Activated CD8-positive, alpha-beta T cell treated with anti-CD3 and anti-CD28 coated beads for 36 hours (primary cell): ENCODE measurements at regions not wholly inside any gene's neighbourhood (a gene's known extent, or its start where the extent isn't known, plus 50 kb on each side); places are given as distances from the start of the nearest gene placed in this dataset.

Source experiments
- ATAC-seq: fragments of 200-7000 bp; cut with Tn5 transposase; one replicate; pipeline ENCODE4 v1.10.0; 2021; ENCODE audit warnings: mild to moderate bottlenecking, moderate library complexity
- CTCF ChIA-PET: fragments of 350-600 bp; sonication (Branson Sonifier 250); formaldehyde crosslinking; loops from one replicate; lab custom pipeline; 2021; ENCODE audit warnings: antibody characterized with exemption; lab: Charles Lee
- POLR2A ChIA-PET: fragments of 350-600 bp; sonication (Branson Sonifier 250); formaldehyde crosslinking; loops from one replicate; lab custom pipeline; 2021; ENCODE audit warnings: antibody characterized with exemption; lab: Charles Lee
- DNase-seq: peaks from one replicate; pipeline ENCODE4 v3.0.0-alpha.2; 2020
- H3K27ac Mint-ChIP-seq: one replicate; pipeline ENCODE4 v1.8.0; 2021; ENCODE audit warnings: mild to moderate bottlenecking, mixed read lengths
- H3K27me3 Mint-ChIP-seq: one replicate; pipeline ENCODE4 v1.8.0; 2021; ENCODE audit warnings: mixed read lengths
- H3K36me3 Mint-ChIP-seq: one replicate; pipeline ENCODE4 v1.8.0; 2021; ENCODE audit warnings: low read depth, mixed read lengths
- H3K4me1 Mint-ChIP-seq: one replicate; pipeline ENCODE4 v1.8.0; 2021; ENCODE audit warnings: low read depth, mixed read lengths
- H3K4me3 Mint-ChIP-seq: one replicate; pipeline ENCODE4 v1.8.0; 2021; ENCODE audit warnings: mild to moderate bottlenecking, moderate library complexity, mixed read lengths
- H3K9me3 Mint-ChIP-seq: one replicate; pipeline ENCODE4 v1.8.0; 2021; ENCODE audit warnings: mixed read lengths
- intact Hi-C: fragments of 100-400 bp; cut with micrococcal nuclease; formaldehyde crosslinking; loops from one replicate; pipeline ENCODE4 v1.10.0; 2022
- TF ChIP-seq, protein P1 (sequence below): fragments of 200-600 bp; IDR thresholded peaks from one replicate; pipeline ENCODE4 v1.8.0; 2022; ENCODE audit warnings: antibody characterized with exemption, mild to moderate bottlenecking

GRCh38 chr6:15955484-15955883 is 173.4 kb upstream of the MYLIP start:
- no peak overlapping the region for H3K4me3 Mint-ChIP-seq
- intact Hi-C loops = no loop called here
- DNase-seq = no peak
- no peak for ATAC-seq
- peaks cover 8% of the 10 kb centered on the region for H3K4me1 Mint-ChIP-seq
- no peak overlapping the region for H3K27ac Mint-ChIP-seq
- no peaks in the 10 kb centered on the region for H3K27me3 Mint-ChIP-seq
- POLR2A ChIA-PET = no interaction called here
- no peaks in the 10 kb centered on the region for H3K9me3 Mint-ChIP-seq
- TF ChIP-seq, protein P1, sequence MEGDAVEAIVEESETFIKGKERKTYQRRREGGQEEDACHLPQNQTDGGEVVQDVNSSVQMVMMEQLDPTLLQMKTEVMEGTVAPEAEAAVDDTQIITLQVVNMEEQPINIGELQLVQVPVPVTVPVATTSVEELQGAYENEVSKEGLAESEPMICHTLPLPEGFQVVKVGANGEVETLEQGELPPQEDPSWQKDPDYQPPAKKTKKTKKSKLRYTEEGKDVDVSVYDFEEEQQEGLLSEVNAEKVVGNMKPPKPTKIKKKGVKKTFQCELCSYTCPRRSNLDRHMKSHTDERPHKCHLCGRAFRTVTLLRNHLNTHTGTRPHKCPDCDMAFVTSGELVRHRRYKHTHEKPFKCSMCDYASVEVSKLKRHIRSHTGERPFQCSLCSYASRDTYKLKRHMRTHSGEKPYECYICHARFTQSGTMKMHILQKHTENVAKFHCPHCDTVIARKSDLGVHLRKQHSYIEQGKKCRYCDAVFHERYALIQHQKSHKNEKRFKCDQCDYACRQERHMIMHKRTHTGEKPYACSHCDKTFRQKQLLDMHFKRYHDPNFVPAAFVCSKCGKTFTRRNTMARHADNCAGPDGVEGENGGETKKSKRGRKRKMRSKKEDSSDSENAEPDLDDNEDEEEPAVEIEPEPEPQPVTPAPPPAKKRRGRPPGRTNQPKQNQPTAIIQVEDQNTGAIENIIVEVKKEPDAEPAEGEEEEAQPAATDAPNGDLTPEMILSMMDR = no peak
- CTCF ChIA-PET = interaction anchor here (1.1 to 1.6 kb wide), 2 partner anchors 62 to 227 kb away, joined by 3 to 4 read pairs; no protein-coding TSS in a partner anchor
- H3K36me3 Mint-ChIP-seq = no peaks in the 10 kb centered on the region

- Mint-ChIP-seq H3K9me3 (no peaks in the 10 kb centered on the region), H3K27ac (no peak overlapping the region), H3K4me1 (peaks cover 8% of the 10 kb centered on the region), H3K27me3 (no peaks in the 10 kb centered on the region), H3K4me3 (no peak overlapping the region), H3K36me3 (no peaks in the 10 kb centered on the region)
- ATAC-seq (no peak), DNase-seq (no peak)
- intact Hi-C loops = no loop called here
- ChIA-PET CTCF (interaction anchor here (1.3 kb wide), 1 partner anchor 262 kb away, joined by 3 read pairs; no protein-coding TSS in a partner anchor), POLR2A (no interaction called here)
- TF ChIP-seq, protein P1 = no peak
Observed at GRCh38 chr6:15953152-15953880, 175.6 kb upstream of the MYLIP start.

GRCh38 chr6:15952231-15953151 is 176.4 kb upstream of the MYLIP start:
- H3K27ac Mint-ChIP-seq = no peak overlapping the region
- no peak for ATAC-seq
- POLR2A ChIA-PET = no interaction called here
- no peak for DNase-seq
- H3K4me1 Mint-ChIP-seq = peaks cover 8% of the 10 kb centered on the region
- H3K27me3 Mint-ChIP-seq = no peaks in the 10 kb centered on the region
- no peaks in the 10 kb centered on the region for H3K9me3 Mint-ChIP-seq
- TF ChIP-seq, protein P1 = no peak
- CTCF ChIA-PET = interaction anchor here (1.3 kb wide), 1 partner anchor 261 kb away, joined by 3 read pairs; no protein-coding TSS in a partner anchor
- intact Hi-C loops = no loop called here
- no peak overlapping the region for H3K4me3 Mint-ChIP-seq
- H3K36me3 Mint-ChIP-seq = no peaks in the 10 kb centered on the region

DNA sequence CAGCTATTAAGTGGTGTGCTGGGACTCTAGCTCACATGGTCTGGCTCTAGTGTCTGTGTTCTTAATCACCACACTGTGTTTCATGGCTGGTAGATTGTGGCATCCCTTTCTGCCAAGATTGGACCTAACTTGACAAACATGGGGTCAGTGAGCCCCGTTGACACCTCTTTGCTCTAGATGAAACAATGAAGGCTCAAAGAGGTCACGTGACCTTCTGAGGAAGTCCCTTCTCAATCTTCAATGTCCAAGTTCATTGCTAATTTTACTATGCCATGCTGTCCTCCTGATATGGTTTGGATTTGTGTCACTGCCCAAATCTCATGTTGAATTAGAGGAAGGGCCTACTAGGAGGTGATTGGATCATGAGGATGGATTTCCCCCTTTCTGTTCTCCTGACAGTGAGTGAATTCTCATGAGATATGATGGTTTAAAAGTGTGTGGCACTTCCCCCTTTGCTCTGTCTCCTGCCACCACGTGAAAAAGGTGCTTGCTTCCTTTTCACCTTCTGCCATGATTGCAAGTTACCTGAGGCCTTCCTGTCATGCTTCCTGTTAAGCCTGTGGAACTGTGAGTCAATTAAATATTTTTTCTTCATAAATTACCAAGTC is 177.8 kb upstream of the MYLIP start:
- ATAC-seq (no peak), DNase-seq (no peak)
- Mint-ChIP-seq H3K27me3 (no peaks in the 10 kb centered on the region), H3K9me3 (no peaks in the 10 kb centered on the region), H3K4me3 (no peak overlapping the region), H3K4me1 (peaks cover 3% of the 10 kb centered on the region), H3K36me3 (no peaks in the 10 kb centered on the region), H3K27ac (no peak overlapping the region)
- ChIA-PET POLR2A (no interaction called here), CTCF (no interaction called here)
- intact Hi-C loops = no loop called here
- TF ChIP-seq, protein P1 = no peak
